Islet precursor cell (in vitro differentiated cells): ENCODE measurements at regions not wholly inside any gene's neighbourhood (a gene's known extent, or its start where the extent isn't known, plus 50 kb on each side); places are given as distances from the start of the nearest gene placed in this dataset.
A peak's percentile ranks its signal among the peaks of the same experiment; 100 is the strongest.

Experiments used
- DNase-seq: peaks from one replicate; pipeline ENCODE4 v3.0.0-alpha.2; 2018

- DNase-seq, result no peak
These were observed 88.5 kb upstream of the HIVEP1 start for GRCh38 chr6:11923621-11924020.

- no peak for DNase-seq
These were observed 89.2 kb upstream of the HIVEP1 start for GRCh38 chr6:11922901-11923300.

- no peak for DNase-seq
These were observed 90.4 kb upstream of the HIVEP1 start for GRCh38 chr6:11921751-11922150.

- DNase-seq, result peak; percentile 97
These were observed 91.1 kb upstream of the HIVEP1 start for GRCh38 chr6:11921017-11921438.

- DNase-seq, result no peak
These were observed 91.5 kb upstream of the HIVEP1 start for GRCh38 chr6:11920566-11920965.

GRCh38 chr6:11919771-11920440 is 92.2 kb upstream of the HIVEP1 start:
- peak; percentile 76 for DNase-seq

DNA sequence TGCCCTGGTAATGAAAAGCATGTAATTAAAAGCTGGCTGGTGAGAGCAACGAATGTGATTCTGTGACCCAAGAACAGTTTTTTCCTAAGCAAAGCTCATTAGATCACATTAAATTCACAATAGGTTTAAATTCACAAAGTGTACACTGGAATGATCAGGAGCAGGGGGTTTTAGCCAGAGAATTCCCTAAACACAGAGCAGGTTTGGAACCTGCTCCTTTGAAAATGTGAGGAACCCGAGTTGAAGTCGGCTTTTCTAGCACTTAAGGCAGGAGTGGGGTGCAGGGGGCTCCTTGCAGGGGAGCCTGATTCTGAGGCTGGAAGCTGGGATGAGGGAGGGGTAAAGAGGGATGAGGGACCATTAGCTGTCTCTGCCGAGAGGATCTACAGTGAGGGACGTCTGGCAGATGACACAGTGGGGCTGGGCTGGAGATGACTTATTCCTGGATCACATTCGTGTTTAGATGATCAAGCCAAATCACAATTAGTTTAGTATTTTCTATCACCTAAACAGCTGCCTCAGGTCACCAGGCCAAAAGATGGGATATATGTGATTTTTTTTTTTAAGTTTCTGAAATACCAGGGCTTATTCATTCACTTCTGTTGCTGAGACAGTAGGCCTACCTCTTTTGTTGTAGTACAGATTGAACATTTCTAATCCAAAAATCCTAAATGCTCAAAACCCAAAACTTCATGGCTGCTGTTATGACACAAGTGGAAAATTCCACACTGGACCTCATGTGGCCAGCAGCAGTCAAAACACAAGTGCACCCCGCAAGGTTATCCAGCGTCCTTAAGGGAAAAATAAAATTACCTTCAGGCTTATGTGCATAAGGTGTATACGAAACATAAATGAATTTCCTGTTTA is 93.1 kb upstream of the HIVEP1 start:
- DNase-seq, result no peak

GRCh38 chr6:11917951-11918738 is 94.0 kb upstream of the HIVEP1 start:
- peak; percentile 60 for DNase-seq

- DNase-seq, result no peak
These were observed 99.7 kb upstream of the HIVEP1 start for GRCh38 chr6:11912420-11912819.

GRCh38 chr6:11911538-11911937 is 100.6 kb upstream of the HIVEP1 start:
- no peak for DNase-seq

DNA sequence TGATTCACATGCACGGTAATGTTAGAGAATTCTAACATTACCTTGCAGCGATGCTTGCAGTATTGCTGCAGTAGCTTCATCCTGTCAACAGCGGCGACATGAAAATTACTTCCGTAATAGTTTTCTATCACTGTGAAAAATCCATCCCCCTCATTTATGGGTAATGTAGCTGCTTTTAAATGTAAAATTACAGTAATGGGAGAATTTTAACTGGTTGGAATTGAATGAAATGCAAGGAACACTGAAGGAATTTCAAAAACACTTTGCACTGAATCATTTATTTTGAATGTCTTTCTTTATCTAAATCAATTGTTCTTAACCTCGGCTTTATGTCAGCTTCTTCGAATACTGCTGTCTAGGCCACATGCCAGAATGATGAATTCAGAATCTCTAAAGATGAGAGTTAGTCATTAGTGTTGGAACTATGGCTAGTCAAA is 102.4 kb upstream of the HIVEP1 start:
- no peak for DNase-seq

DNA sequence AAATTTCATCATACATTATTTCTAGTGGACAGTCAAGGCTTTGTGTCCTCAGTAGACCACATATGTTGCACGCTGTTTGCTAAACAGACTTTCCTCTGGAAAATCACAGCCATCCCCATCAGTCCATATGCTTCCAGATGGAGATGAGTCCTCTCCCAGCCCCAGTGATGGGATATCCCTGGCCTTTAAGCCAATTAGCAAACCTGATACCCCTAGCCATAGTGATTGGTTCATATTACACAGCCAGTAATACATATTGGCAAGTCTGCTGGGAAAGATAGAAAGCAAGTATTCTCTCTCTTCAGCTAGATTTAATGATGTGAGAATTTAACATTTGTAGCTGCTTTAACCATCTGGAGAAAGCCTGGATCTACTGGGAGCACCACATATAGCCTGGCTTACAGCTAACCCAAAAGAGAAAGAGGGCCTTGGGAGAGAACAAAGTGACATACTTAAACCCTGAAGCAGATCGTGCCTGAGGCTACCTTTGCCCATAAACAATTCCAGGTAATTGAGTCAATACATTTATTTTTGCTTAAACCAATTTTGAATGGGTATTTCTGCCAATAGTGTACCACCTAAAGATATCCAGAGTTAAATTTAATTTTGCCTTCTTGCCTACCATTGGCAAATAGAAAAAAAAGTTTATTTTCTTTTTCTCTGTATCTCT is 103.5 kb upstream of the HIVEP1 start:
- no peak for DNase-seq

DNA sequence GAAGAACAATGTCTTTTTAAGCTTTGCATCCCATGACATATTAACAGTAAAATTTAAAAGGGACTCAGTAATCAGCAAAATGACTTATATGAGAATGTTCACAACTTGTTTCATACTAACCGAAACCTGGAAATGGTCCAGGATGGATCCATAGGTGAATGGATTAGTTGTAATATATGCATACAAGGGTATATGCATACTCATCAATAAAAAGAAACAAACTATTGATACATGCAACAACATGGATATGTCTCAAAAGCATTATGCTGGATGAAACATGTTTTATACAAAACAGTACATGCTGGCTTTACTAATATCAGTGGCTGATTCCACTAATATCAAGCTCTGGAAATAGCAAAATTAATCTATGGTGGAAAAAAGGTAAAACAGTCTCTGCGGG is 108.5 kb upstream of the HIVEP1 start:
- no peak for DNase-seq

- DNase-seq, result no peak
These were observed 109.6 kb upstream of the HIVEP1 start for GRCh38 chr6:11902527-11902926.

- DNase-seq, result no peak
These were observed 111.2 kb upstream of the HIVEP1 start for GRCh38 chr6:11900662-11901598.

DNA sequence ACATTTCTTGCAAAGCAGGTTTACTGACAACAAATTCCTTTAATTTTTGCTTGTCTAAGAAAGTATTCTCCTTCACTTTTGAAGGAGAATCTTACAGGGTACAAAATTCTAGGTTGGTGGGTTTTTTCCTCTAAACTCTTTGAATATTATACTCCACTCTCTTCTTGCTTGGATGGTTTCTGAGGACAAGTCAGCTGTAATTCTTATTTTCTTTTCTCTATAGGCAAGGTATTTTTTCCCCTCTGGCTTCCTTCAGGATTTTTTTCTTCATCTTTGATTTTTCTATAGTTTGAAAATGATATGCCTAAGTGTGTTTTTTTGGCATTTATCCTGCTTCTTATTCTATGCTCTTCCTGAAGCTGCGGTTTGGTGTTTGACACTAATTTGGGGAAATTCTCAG is 112.5 kb upstream of the HIVEP1 start:
- no peak for DNase-seq

GRCh38 chr6:11894212-11894611 is 115.6 kb upstream of the ADTRP start:
- DNase-seq, result no peak

DNA sequence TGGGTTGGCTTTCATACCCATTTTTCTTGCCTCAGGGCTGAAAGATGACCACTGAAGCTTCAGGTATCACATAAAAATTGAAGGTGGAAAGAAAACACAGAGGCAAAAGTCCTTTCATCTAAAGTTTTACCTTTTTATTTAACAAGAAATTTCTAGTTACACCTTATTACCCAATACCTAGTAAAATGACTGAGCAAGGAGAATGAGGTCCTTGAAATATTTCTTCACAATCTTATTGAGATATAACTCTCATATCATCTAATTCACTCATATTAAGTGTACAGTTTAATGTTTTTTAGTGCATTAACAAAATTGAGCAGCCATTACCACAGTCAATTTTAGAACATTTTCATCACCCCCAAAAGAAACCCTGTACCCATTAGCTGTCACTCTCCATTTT is 112.9 kb upstream of the ADTRP start:
- DNase-seq, result no peak

- DNase-seq, result no peak
These were observed 112.2 kb upstream of the ADTRP start for GRCh38 chr6:11890849-11891248.

- DNase-seq, result no peak
These were observed 111.6 kb upstream of the ADTRP start for GRCh38 chr6:11890209-11890608.

GRCh38 chr6:11889572-11889971 is 111.0 kb upstream of the ADTRP start:
- DNase-seq, result no peak

DNA sequence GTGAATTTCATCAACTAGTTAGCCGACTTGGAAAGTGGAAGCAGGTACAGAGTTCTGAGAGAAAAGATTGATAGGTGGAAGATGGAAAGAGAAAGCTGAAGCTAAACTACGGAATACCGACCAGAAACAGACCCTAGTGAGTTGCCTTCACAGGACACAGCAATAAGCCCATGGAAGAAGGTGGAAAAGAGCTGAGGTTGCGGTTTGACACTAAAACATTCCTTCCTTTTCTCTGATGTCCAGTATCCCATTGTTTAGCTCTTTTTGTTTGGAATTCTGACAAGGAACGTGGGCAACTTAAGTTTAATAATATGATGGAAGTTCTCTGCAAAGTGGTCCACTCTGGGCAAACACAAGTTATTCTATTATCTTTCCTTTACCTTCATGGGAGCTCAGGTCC is 110.1 kb upstream of the ADTRP start:
- no peak for DNase-seq
